ENCODE measurements at regions not wholly inside any gene's neighbourhood (a gene's known extent, or its start where the extent isn't known, plus 50 kb on each side); places are given as distances from the start of the nearest gene placed in this dataset.

DNA sequence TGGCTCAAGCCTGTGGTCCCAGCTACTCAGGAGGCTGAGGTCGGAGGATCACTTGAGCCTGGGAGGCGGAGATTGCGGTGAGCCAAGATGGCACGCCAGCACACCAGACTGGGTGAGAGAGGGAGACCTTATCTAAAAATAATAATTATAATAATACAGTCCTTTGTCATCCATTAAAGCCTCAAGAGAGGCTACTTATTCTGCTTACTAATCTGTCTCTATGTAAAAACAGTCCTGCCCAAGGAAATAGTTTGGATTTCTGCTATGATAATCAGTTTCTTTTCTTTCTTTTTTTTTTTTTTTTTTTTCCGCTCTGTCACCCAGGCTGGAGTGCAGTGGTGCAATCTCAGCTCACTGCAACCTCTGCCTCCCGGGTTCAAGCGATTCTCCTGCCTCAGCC is 228.3 kb downstream of the C1D start:
- no peaks in the 10 kb centered on the region for H3K27me3 ChIP-seq (ENCODE audit: low read depth)
- H3K9me3 ChIP-seq, result no peaks in the 10 kb centered on the region
- in situ Hi-C loops (cut with MboI; ENCODE audit: low sequenced_read_pairs), result no loop called here
- DNase-seq (ENCODE audit: low spot score in 2 of 2), result no peak
- H3K4me3 ChIP-seq, result no peak overlapping the region
- no peaks in the 10 kb centered on the region for H3K36me3 ChIP-seq (replicated peaks)
- no peaks in the 10 kb centered on the region for H3K4me1 ChIP-seq

DNA sequence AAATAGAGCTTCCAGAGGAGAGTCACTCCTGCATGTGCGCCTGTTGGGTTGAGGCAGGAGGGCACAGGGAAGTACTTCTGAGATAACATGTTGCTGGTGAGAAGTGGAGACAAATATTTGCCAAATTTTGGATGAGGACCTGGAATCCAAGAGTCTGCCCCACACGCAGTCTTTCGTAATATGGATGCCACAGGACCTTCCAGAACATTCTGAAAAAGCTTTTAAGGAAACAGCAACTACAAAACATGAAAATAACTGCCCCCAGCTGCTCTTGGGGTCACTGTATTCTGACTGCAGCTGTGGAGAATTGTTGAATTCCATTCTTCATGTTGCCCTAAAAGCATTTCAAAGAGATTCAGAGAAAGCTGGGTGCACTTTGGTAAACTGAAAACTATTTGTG is 227.5 kb downstream of the C1D start:
- no peaks in the 10 kb centered on the region for H3K9me3 ChIP-seq
- no peaks in the 10 kb centered on the region for H3K36me3 ChIP-seq (replicated peaks)
- no peaks in the 10 kb centered on the region for H3K4me1 ChIP-seq
- in situ Hi-C loops (cut with MboI; ENCODE audit: low sequenced_read_pairs), result no loop called here
- H3K4me3 ChIP-seq, result no peak overlapping the region
- no peak for DNase-seq (ENCODE audit: low spot score in 2 of 2)
- no peaks in the 10 kb centered on the region for H3K27me3 ChIP-seq (ENCODE audit: low read depth)

DNA sequence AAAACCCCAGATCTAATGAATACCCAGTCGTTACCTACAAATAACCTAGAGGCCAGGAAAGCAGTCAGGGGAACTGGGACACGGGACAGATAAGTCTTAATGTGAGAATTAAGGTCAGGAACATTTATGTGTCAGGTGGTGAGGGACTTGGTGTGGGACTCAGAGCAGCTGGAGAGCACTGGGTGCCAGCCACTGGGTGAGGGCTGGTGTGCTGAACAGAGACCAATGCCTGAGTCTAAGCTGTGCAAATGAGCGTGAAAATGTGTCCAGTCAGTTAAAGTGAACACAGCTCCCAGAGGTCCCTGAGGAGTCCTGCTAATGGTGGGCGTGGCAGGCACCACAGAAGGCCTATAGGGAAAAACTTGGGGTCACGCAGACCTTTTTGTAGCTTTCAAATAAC is 225.9 kb downstream of the C1D start:
- no peak for DNase-seq (ENCODE audit: low spot score in 2 of 2)
- Histone ChIP-seq H3K4me1 (no peaks in the 10 kb centered on the region), H3K27me3 (ENCODE audit: low read depth) (no peaks in the 10 kb centered on the region), H3K4me3 (no peak overlapping the region), H3K9me3 (no peaks in the 10 kb centered on the region), H3K36me3 (replicated peaks) (no peaks in the 10 kb centered on the region)
- in situ Hi-C loops (cut with MboI; ENCODE audit: low sequenced_read_pairs), result no loop called here

DNA sequence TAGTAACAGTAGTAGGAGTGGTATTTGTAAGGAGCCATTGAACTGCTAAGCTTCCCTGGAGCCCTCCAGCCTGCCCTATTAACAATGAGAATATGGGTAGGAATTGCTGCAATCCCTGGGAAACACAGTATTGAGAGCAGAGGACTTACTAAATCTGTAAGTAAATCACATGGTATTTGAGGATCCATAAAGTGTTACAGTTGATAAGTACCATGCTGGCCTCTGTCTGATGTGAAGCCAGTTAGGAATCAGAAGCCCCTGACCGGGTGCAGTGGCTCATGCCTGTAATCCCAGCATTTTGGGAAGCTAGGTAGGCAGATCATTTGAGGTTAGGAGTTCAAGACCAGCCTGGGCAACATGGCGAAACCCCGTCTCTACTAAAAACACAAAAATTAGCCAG is 224.6 kb downstream of the C1D start:
- in situ Hi-C loops (cut with MboI; ENCODE audit: low sequenced_read_pairs), result no loop called here
- Histone ChIP-seq H3K27me3 (ENCODE audit: low read depth) (0 out of 2 replicates have a peak, but pooled peaks cover 3% of the 10 kb centered on the region), H3K9me3 (no peaks in the 10 kb centered on the region), H3K4me3 (no peak overlapping the region), H3K4me1 (no peaks in the 10 kb centered on the region), H3K36me3 (replicated peaks) (no peaks in the 10 kb centered on the region)
- no peak for DNase-seq (ENCODE audit: low spot score in 2 of 2)

DNA sequence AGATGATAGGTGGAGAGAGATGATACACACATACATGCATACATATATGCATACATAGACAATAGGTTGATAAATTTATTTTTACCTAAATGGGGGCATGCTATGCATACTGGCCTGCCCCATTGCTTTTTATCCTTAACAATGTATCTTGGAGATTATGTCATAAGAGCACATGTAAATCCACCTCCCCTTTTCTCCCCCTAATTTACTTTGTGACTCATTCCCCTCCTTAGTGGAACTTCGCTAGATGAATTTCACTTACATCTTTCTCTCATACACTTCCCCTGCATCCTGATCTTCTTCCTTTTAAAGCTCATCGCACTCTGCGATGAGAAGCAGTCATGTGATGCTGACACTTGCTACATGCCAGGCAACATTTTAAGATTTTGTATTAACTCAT is 223.6 kb downstream of the C1D start:
- Histone ChIP-seq H3K9me3 (no peaks in the 10 kb centered on the region), H3K27me3 (ENCODE audit: low read depth) (peaks cover 5% of the 10 kb centered on the region; the same call in 1 of the 2 replicates), H3K4me3 (no peak overlapping the region), H3K36me3 (replicated peaks) (no peaks in the 10 kb centered on the region), H3K4me1 (no peaks in the 10 kb centered on the region)
- no peak for DNase-seq (ENCODE audit: low spot score in 2 of 2)
- in situ Hi-C loops (cut with MboI; ENCODE audit: low sequenced_read_pairs), result no loop called here

DNA sequence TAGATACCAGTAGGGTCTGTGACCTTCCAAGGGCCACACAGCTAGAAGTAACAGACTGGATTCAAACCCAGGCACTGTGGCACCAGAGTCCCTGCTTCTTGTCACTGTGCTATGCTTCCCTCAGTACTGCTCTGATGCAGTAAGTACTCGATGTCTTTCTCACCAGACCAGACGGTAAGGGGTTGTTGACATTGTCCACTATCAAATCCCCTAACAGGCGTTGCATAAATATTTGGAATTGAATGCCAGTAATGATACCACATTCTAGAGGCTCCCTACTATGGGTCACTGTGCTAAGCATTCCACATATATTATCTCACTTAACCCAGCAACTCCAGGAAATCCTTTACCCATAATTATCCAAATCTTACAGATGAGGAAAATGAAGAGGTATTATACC is 223.1 kb downstream of the C1D start:
- Histone ChIP-seq H3K36me3 (replicated peaks) (no peaks in the 10 kb centered on the region), H3K4me3 (no peak overlapping the region), H3K4me1 (no peaks in the 10 kb centered on the region), H3K9me3 (no peaks in the 10 kb centered on the region), H3K27me3 (ENCODE audit: low read depth) (peaks cover 8% of the 10 kb centered on the region)
- DNase-seq (ENCODE audit: low spot score in 2 of 2), result no peak
- in situ Hi-C loops (cut with MboI; ENCODE audit: low sequenced_read_pairs), result no loop called here

DNA sequence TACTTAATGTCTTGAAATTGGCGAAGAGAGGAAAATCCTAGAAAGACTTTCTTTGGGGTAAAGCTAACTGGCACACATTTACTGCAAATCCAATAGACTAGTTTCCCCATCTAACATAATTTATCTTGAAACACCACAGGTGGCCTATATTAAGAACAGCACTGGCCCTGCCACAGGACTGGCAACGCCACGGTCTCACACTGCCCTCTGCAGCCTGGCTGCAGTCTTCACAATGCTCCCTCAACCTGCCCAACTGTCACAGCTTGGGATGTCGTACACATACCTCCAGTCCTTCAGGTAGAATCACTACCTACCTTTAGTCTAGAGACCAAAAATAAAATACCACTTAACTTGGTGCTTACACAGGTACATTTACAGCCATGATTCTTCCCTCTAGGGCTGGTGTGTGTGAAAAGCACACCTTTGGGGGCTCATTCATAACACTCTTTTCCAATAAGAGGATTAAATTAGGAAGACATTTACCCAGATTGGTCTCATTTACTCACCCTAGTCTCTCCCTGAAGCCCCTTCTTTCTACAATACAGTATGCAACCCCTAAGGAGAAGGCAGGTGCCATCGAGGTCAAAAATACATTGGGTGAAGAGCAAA is 222.2 kb downstream of the C1D start:
- Histone ChIP-seq H3K4me1 (no peaks in the 10 kb centered on the region), H3K4me3 (no peak overlapping the region), H3K9me3 (no peaks in the 10 kb centered on the region), H3K36me3 (replicated peaks) (no peaks in the 10 kb centered on the region), H3K27me3 (ENCODE audit: low read depth) (peaks cover 16% of the 10 kb centered on the region)
- peak; percentile 14 to 51 for DNase-seq (ENCODE audit: low spot score in 2 of 2)
- in situ Hi-C loops (cut with MboI; ENCODE audit: low sequenced_read_pairs), result no loop called here

DNA sequence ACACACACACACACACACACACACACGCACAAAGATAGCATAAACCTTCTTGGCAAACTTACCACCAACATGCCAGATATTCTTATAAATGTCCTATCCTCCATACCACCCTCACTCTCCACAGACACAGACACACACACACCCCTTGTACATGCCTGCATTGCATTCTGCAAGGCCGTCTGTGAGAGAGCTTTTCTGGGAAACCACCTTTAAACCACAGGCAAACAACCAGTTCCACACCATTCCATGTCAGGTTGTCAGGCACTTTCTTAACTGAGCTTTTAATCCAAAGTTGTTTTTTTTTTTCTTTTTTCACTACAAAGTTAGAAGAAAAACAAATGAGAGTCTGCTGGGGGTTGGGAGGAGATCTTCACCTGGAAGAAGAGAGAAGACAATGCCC is 221.1 kb downstream of the C1D start:
- H3K4me3 ChIP-seq, result no peak overlapping the region
- H3K36me3 ChIP-seq (replicated peaks), result no peaks in the 10 kb centered on the region
- no peaks in the 10 kb centered on the region for H3K4me1 ChIP-seq
- H3K27me3 ChIP-seq (ENCODE audit: low read depth), result peaks cover 22% of the 10 kb centered on the region
- no peaks in the 10 kb centered on the region for H3K9me3 ChIP-seq
- no peak for DNase-seq (ENCODE audit: low spot score in 2 of 2)
- in situ Hi-C loops (cut with MboI; ENCODE audit: low sequenced_read_pairs), result no loop called here

DNA sequence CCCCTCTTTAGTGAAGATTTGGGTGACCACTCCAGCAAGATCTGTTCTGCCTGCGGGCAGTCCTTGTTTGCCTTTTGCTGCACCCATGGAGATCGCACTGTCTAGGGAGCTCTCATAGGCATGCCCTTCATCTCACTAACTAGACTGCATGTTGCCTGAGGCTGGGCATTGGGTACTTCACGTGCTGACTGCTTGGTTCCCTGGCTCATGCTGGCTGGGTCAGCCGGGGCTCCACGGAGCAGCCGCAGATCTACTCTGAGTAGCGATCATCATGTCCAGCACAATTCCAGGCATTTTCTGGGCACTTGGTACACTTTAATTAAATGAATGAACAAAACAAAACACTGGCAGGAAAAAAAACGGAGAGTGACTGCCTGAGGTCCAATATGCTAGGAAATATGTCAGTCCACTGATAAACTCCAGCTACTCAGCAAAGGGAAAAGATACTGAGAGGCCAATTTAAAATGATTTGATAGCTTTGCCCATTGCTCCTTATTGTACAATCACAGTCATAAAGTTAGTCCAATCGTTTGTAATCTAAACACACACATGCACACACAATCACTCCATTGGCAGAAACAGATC is 220.3 kb downstream of the C1D start:
- in situ Hi-C loops (cut with MboI; ENCODE audit: low sequenced_read_pairs), result no loop called here
- no peak for DNase-seq (ENCODE audit: low spot score in 2 of 2)
- H3K4me1 ChIP-seq, result no peaks in the 10 kb centered on the region
- H3K27me3 ChIP-seq (ENCODE audit: low read depth), result peaks cover 22% of the 10 kb centered on the region
- H3K4me3 ChIP-seq, result no peak overlapping the region
- no peaks in the 10 kb centered on the region for H3K36me3 ChIP-seq (replicated peaks)
- H3K9me3 ChIP-seq, result no peaks in the 10 kb centered on the region

DNA sequence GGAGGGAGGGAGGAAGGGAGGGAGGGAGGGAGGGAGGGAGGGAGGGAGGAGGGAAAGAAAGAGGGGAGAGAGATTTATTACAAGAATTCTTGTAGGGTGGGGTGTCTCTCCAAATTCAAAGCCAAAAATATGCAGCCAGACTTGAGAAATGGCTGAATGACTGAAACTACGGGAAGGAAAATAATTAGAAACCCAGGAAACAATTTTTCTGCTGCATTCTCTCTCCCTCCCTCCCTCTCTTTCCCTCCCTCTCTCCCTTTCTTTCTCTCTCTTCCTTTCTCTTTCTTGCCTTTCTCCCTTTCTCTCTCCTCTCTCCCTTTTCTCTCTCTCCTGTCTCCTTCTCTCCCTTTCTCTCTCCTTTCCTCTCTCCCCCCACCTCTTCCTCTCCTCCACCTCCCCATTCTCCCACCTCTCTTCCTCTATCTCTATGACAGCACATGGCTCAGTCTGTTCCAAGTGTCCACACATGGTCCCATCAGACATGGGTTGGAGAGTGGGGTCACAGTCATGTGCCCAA is 218.7 kb downstream of the C1D start:
- H3K4me1 ChIP-seq, result no peaks in the 10 kb centered on the region
- no peak overlapping the region for H3K4me3 ChIP-seq
- no peak for DNase-seq (ENCODE audit: low spot score in 2 of 2)
- in situ Hi-C loops (cut with MboI; ENCODE audit: low sequenced_read_pairs), result no loop called here
- no peaks in the 10 kb centered on the region for H3K9me3 ChIP-seq
- peaks cover 22% of the 10 kb centered on the region for H3K27me3 ChIP-seq (ENCODE audit: low read depth)
- H3K36me3 ChIP-seq (replicated peaks), result no peaks in the 10 kb centered on the region

DNA sequence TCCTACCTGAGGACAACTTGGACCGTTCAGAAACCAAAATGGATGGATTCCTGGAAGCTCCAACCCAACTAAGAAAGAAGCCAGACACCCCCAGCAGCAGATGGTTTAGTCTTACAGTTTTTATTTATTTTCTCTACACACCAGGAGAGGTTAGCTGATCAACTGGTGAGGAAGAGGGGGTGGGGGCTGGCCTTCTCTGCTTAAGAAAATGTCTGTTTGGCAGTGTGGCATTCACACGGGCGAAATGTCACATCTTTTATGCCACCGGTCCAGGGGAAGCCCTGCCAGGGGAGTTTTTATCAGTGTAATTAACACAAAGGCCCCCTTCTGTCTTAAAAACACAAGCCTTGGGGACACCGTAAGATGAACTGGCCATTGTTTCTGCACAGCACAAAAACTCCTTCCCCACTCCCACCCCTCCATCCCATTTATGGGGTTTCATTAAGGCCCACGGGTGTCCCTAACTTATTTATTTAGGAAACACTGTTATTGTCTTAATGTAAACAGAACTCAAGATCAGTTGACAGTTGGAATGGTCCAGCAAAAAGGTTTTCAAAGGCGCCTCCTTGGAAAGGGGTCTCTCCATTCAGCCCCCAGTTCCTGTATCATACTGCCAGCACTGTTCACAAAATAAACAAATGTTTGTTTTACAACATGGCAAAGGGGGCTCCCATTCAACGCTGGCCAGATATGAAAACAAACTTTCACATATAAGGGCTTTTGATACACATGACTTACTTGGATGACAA is 217.0 kb downstream of the C1D start:
- Histone ChIP-seq H3K4me1 (no peaks in the 10 kb centered on the region), H3K27me3 (ENCODE audit: low read depth) (peaks cover 22% of the 10 kb centered on the region), H3K9me3 (no peaks in the 10 kb centered on the region), H3K36me3 (replicated peaks) (no peaks in the 10 kb centered on the region), H3K4me3 (no peak overlapping the region)
- in situ Hi-C loops (cut with MboI; ENCODE audit: low sequenced_read_pairs), result no loop called here
- DNase-seq (ENCODE audit: low spot score in 2 of 2), result no peak

DNA sequence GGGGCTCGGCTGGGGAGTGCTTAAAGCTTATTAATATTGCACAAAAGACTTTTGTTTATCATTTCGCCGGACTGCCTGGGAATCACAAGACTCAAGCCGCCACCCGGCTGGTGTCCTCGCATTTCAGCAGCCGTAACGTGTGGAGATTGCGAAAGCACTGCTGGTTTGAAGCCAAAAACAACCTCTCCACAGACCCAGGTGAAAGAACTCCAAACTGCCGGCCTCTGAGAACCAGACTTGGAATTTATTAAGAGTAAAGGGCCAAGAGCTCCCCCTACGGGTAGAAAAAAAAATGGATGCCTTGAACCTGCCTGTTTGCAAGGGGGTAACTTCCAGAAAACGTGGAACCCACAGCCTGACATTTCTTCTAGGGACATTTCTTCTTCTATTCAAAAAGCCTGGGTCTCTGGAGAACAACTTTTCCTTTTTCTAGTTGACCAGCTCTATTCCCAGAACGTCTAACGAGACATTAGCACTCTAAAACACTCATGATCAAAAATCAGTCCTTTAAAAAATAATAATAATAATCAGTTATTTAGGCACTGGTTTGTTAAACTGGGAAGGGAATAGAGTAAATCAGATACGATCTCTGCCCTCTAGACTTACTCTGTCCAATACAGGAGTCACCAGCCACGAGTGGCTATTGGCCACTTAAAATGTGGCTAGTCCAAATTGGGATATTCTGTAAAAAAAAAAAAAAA is 216.3 kb downstream of the C1D start:
- no peak overlapping the region for H3K4me3 ChIP-seq
- H3K36me3 ChIP-seq (replicated peaks), result no peaks in the 10 kb centered on the region
- no peaks in the 10 kb centered on the region for H3K9me3 ChIP-seq
- no peaks in the 10 kb centered on the region for H3K4me1 ChIP-seq
- peaks cover 22% of the 10 kb centered on the region for H3K27me3 ChIP-seq (ENCODE audit: low read depth)
- DNase-seq (ENCODE audit: low spot score in 2 of 2), result peak; percentile 46 to 81
- in situ Hi-C loops (cut with MboI; ENCODE audit: low sequenced_read_pairs), result no loop called here

DNA sequence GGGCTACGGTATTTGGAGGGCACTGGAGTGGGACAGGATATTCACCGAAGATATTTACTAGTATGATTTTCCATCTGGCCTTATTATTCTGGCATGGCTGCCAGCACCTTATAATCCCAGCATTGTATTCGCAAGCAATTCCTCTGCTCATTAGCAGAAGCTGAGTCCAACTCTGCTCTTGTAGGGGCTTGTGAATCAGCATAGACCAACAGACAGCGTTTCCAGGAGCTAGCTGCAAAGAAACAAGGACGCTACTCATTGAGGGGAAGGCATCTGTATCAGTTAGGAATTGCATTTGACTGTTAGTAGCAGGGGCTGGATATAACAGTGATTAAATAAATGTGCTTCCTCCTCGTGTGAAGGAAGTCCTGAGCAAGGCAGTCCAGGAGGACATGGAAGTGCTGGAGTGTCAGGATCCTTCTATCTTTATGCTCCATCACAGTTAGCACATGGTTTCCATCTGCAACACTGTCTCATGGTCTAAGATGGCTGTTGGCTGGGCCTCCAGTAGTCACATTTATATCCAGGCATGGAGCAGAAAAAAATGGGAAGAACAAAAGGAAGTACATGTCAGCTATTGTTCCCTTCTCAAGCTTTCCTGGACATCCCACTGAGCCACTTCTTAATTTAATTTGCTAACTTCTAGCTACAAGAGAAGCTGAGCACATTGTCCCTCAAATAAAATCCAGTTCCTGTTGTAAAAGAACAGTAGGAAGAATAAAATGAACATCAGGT is 214.1 kb downstream of the C1D start:
- in situ Hi-C loops (cut with MboI; ENCODE audit: low sequenced_read_pairs), result no loop called here

More for the DNA sequence above, 214.1 kb downstream of the C1D start:
- no peaks in the 10 kb centered on the region for H3K9me3 ChIP-seq
- no peak for DNase-seq (ENCODE audit: low spot score in 2 of 2)
- H3K36me3 ChIP-seq (replicated peaks), result no peaks in the 10 kb centered on the region
- no peak overlapping the region for H3K4me3 ChIP-seq
- peaks cover 19% of the 10 kb centered on the region for H3K27me3 ChIP-seq (ENCODE audit: low read depth)
- H3K4me1 ChIP-seq, result no peaks in the 10 kb centered on the region
